Spleen (tissue), 11 donors: ENCODE measurements at regions not wholly inside any gene's neighbourhood (a gene's known extent, or its start where the extent isn't known, plus 50 kb on each side); places are given as distances from the start of the nearest gene placed in this dataset.
"Not testable (repeated sequence)": the region's sequence is repeated elsewhere in the genome, so short reads cannot be mapped to it uniquely, and the experiment has no call there.

Source experiments
- DNase-seq: peaks from one replicate; pipeline ENCODE4 v3.0.0-alpha.2; 2020
- H3K27ac ChIP-seq, 8 donors: fragments of 200-600 bp; sonication (generic) in 7 of 8; 1 replicate in 4 of 8; 2 replicates in 4 of 8; pipeline versions ENCODE4 v1.5.0 to v1.8.0; 2016 to 2021; ENCODE audit warnings: inconsistent platforms in 4 of 8, mild to moderate bottlenecking in 4 of 8, moderate library complexity in 1 of 8
- H3K27me3 ChIP-seq, 7 donors: fragments of 200-600 bp; sonication (generic) in 6 of 7; replicated peaks in 1 of 7; 1 replicate in 4 of 7; 2 replicates in 3 of 7; pipeline versions ENCODE4 v1.5.0 to v1.8.0; 2016 to 2021; ENCODE audit warnings: inconsistent platforms in 3 of 7, mild to moderate bottlenecking in 1 of 7
- H3K36me3 ChIP-seq, 6 donors: fragments of 200-600 bp; sonication (generic) in 5 of 6; 1 replicate in 4 of 6; 2 replicates in 2 of 6; pipeline versions ENCODE4 v1.5.0 to v1.8.0; 2016 to 2021; ENCODE audit warnings: inconsistent platforms in 2 of 6
- H3K4me1 ChIP-seq, 6 donors: fragments of 200-600 bp; sonication (generic) in 5 of 6; 1 replicate in 3 of 6; 2 replicates in 3 of 6; pipeline versions ENCODE4 v1.5.0 to v1.8.0; 2016 to 2021; ENCODE audit warnings: inconsistent platforms in 3 of 6
- H3K4me3 ChIP-seq, 8 donors: fragments of 200-600 bp; sonication (generic) in 7 of 8; 1 replicate in 4 of 8; 2 replicates in 4 of 8; pipeline versions ENCODE4 v1.5.0 to v1.8.0; 2016 to 2021; ENCODE audit warnings: inconsistent platforms in 4 of 8, mild to moderate bottlenecking in 4 of 8, moderate library complexity in 2 of 8
- H3K9me3 ChIP-seq, 8 donors: fragments of 200-600 bp; sonication (generic) in 7 of 8; 1 replicate in 4 of 8; 2 replicates in 4 of 8; pipeline versions ENCODE4 v1.5.0 to v1.8.0; 2016 to 2021; ENCODE audit warnings: inconsistent platforms in 4 of 8
- whole genome bisulfite sequencing, 5 donors: extraction: QIAGEN DNeasy Blood & Tissue Kit in 3 of 5; methylation state at CpG; one replicate each; pipeline versions ENCODE4 v1.1.5 to v1.1.7; 2013 to 2018; 5-methylcytosine and 5-hydroxymethylcytosine counted together
- intact Hi-C: fragments of 100-400 bp; cut with DNase I; formaldehyde crosslinking; loops from one replicate; pipeline ENCODE4 v1.15.0; 2023; ENCODE audit warnings: low total_unique reads
- small RNA-seq, 4 donors: library from RNA; depleted of rRNA; stranded (forward); fragments of <200 nt; gene quantifications; one replicate each; pipeline ENCODE3, GENCODE V24; 2016
- donor health status: healthy with polysubstance abuse.
- donor health status: DM: no; HTN: no; CAD: no; lungs with moderate emphysema.
- donor health status: DM: no; HTN: no; CAD: no.
- donor health status: Bipolar disorder and iron deficiency.
- donor health status: healthy.
- donor health status: DM: no; HTN: no; CAD: no.
- donor health status: DM: yes; HTN: yes; CAD: no.

GRCh38 chr10:46845640-46846039 is 65.6 kb upstream of the PTPN20 start:
- H3K27me3 ChIP-seq, H3K9me3 ChIP-seq, H3K4me1 ChIP-seq, H3K4me3 ChIP-seq, H3K27ac ChIP-seq, H3K36me3 ChIP-seq, intact Hi-C loops, DNase-seq: not testable (repeated sequence)
- 83% methylated on average over 1 of the region's 6 CpGs; no CpG with 5 or more reads in 4 of the 5 donors for WGBS, 5 donors

GRCh38 chr10:46860753-46861152 is 50.5 kb upstream of the PTPN20 start:
- H3K4me1 ChIP-seq, H3K36me3 ChIP-seq, H3K27me3 ChIP-seq, H3K4me3 ChIP-seq, H3K9me3 ChIP-seq, DNase-seq, H3K27ac ChIP-seq, intact Hi-C loops: not testable (repeated sequence)
- 85 to 95% (median 93%) methylated on average over 1 of the region's 1 CpG; no CpG with 5 or more reads in 1 of the 5 donors for WGBS, 5 donors

Small RNA genes lying in the stretch of these regions (small RNA-seq; reads per million reads assigned to genes)
- gene RNA5SP311 = 0 reads per million in 4 donors
